GM03348 (cell line): ENCODE measurements at regions not wholly inside any gene's neighbourhood (a gene's known extent, or its start where the extent isn't known, plus 50 kb on each side); places are given as distances from the start of the nearest gene placed in this dataset.
"Not testable (repeated sequence)": the region's sequence is repeated elsewhere in the genome, so short reads cannot be mapped to it uniquely, and the experiment has no call there.

Experiments used
- DNase-seq: peaks from one replicate; pipeline ENCODE4 v3.0.0; 2012; ENCODE audit warnings: low spot score

GRCh38 chr6:121020656-121021055 lies 313.6 kb downstream of the TBC1D32 start:
- no peak for DNase-seq

DNA sequence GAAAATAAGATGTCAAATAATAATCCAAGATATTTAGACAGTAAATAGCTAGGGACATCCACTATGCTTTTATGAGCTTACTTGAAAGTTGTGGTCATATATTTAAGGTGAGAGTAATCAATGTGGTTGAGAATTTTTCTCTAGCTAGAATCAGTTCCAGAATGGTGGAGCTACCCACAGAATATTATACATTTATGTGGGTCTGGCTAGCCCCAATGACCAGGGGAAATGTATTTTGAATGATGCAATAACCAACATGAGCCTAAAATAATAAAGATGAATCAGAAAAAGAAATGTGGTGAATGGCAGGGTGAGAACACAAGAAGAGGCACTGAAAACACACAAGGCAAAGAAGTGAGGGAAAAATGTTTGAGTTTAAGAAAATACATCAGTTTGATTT lies 325.7 kb downstream of the TBC1D32 start:
- DNase-seq, result no peak

DNA sequence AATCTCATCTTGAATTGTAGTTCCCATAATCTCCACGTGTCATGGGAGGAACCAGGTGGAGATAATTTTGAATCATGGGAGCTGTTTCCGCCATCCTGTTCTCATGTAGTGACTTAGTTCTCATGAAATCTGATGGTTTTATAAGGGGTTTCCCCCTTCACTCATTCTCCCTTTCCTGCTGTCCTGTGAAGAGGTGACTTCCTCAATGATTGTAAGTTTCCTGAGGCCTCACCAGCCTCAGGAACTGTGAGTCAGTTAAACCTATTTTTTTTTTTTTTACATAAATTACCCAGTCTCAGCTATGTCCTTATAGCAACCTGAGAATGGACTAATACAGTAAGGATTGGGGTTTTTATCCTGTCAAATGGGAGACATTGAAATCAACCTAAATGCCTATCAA lies 328.3 kb downstream of the TBC1D32 start:
- DNase-seq, result no peak

DNA sequence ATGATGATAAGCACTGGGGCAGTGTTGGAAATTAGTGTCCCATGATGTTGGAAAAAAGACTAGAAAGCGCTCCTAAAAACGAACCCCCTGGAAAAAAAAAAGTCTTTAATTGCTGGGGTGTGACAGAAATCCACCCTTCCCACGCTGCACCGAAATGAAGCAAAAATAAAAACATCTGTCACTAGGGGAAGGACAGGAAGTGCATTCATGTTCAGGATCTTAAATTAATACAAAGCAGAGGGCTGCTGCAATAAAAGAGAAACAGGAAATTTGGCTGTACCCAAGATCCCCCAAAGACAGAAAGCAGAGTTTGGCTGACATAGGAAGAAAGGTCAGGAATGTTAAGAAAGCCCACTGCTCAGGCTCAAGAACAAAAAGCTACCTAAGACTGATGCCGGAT lies 333.9 kb downstream of the TBC1D32 start:
- DNase-seq, result no peak

DNA sequence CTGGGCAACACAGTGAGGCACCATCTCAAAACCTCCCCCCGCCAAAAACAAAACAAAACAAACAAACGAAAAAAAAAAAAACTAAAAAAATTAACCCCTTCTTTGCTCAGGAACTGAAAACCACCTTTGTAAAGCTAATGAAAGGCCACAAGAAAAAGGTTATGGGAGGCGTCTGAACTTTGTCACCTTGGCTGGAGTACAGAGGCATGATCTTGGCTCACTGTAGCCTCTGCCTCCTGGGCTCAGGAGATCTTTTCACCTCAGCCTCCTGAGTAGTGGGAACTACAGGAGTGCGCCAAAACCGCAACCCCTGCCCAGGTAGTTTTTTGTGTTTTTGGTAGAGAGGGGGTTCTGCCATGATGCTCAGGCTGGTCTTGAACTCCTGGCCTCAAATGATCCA lies 337.9 kb downstream of the TBC1D32 start:
- no peak for DNase-seq

DNA sequence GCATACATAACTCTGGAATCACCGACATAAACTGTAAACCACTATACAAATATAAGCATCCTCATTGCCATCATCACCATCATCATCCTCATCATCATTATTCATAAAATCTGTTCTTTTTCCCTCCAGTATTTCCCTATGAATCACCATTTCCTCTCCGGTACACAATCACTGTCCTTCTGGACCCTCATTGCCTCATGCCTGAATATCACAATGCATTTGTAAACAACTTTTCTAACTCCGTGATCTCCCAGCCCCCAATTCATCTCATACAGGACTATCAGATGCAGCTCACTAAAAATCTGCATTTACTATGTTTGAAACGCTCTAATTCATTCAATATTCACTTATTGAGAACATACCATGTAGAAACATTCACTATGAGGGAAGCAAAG lies 339.7 kb downstream of the TBC1D32 start:
- DNase-seq, result no peak

DNA sequence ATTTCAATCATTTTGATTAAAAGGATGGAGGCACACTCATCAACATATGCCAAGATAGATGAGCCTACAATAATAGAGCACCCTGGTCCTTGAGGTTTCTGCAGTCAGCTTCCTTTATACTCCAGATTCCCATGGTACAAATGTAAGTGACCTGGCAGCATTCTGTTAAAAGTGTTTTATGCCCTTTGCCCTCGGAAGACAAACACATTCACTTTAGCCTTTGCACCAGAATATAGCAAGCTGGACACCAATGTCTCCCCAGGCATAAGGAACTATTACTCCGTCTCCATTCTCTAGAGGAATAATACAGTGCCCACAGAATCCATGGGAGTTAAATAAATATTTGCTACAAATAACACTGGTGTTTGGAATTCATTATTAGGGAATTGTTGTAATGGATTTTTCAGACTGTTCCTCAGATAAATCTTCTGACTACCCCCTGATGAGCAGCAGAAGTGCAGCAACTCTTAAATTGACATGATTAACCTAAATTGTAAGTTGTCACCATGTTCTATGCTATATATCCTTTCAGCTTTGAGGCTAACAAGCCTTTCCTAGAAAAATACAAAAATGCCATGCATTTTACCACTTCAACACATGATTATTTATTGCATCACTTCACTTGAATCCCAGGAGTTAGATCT lies 340.2 kb downstream of the TBC1D32 start:
- DNase-seq, result no peak

GRCh38 chr6:120992257-120992656 lies 342.0 kb downstream of the TBC1D32 start:
- DNase-seq, result no peak

GRCh38 chr6:120990866-120991265 lies 343.4 kb downstream of the TBC1D32 start:
- DNase-seq, result no peak

- no peak for DNase-seq
Observed at GRCh38 chr6:120981835-120982234, 352.4 kb downstream of the TBC1D32 start.

- no peak for DNase-seq
Observed at GRCh38 chr6:120966321-120966720, 368.0 kb downstream of the TBC1D32 start.

- DNase-seq, result no peak
Observed at GRCh38 chr6:120965814-120966213, 368.5 kb downstream of the TBC1D32 start.

DNA sequence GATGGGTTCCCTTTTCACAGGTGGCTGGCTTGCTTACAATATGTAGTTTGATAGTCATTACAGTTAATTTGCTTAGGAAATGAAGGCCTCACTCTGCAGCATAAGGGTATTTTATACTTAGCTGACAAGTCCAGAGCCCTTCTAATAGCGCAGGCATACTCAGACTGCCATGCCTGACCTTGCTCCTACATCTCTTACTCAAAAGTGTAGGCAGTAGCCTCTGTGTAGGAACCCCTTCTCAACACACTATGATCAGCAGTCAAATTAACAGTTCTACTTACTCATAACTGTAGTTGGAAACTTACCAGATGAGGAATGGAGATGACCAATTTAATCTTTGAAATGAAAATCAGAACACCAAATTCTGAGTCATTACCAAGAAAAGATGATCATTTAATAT lies 373.5 kb downstream of the TBC1D32 start:
- no peak for DNase-seq

- DNase-seq, result no peak
Observed at GRCh38 chr6:120954111-120954510, 380.2 kb downstream of the TBC1D32 start.

DNA sequence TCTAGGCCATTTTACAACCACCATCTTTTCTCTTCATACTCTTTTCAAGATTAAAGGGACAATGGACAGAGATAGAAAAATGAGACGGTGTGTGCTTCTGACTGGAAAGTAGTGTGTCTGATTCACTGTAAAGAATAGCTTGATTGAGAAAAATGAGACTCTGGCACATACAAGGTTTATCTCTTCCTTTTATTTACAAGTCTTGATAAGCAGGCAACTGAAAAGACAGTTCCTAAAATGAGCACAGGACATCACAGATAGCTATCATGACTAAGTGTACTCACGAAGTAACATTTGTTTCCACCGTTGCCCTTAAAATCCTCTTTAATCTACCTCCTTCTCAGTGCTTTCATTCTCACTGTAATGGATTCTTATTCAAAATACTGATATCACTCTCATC lies 383.0 kb downstream of the TBC1D32 start:
- no peak for DNase-seq

DNA sequence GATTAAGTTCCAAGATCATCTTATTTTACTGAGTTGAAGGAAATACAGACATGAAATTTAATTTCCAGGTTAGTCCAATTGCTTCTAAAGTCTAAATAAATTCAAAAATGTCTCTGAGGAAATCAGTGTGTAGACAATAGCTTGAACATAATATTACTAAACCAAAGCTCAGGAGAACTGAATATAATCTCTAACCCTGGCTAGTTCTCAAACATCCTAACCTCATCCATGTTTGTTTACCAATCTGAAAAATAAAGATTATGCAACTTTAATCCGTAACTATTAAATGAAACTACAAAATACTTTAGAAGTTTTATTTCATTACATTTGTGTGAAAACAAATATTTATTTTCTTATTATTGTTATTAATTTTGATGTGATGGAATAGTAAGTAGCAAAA lies 387.2 kb downstream of the TBC1D32 start:
- no peak for DNase-seq

- no peak for DNase-seq
Observed at GRCh38 chr6:120945905-120946594, 388.2 kb downstream of the TBC1D32 start.

DNA sequence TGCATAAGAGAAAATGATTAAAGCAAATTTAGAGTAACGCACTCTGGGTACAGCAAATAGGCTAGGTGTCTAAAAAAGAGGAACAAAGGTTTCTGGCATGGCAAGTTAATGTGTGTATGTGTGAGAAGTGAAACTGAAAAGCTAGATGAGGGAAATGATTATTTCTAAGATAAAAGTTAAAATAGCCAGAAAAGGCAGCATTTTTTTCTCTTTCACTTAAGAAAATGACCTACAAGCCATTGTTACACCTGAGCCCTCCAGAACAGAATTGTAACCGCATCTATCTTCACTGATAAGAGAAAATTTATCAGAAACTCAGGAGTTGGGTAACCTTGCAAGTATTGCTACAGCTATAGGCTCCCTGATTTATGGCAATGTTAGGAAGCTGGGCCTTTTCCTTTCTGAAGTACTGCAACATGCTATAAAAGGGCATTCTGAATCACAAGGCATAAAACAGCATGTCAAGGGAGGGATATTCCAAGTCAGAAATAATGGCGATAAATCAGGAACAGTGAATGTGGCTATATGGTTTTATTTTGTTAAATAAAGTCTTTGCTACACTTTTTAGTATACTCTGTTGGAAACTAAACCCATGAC lies 395.3 kb downstream of the TBC1D32 start:
- DNase-seq, result no peak

GRCh38 chr6:120938164-120938875 lies 396.0 kb downstream of the TBC1D32 start:
- DNase-seq, result no peak

- DNase-seq, result no peak
Observed at GRCh38 chr6:120935908-120936307, 398.4 kb downstream of the TBC1D32 start.

DNA sequence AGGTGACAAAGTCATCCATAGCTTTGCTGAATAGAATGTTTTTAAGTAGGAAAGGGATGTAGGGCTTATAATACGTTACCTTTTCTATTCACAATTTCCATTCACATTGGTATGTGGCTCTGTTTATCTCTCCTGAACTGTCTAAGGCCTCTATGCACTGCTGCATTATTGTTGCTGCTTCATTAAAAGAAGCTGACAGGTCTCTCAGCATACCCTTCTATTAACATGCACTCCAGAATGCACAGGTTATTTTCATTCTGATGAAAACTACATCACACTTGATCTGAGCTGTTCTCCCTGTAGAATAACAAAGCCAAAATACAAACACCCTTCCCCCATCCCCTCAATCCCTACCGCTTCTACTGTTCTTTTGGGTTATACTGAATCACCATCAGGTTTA lies 399.3 kb downstream of the TBC1D32 start:
- no peak for DNase-seq

GRCh38 chr6:120931520-120932180 lies 402.6 kb downstream of the TBC1D32 start:
- DNase-seq, result not testable (repeated sequence)
